ENCODE measurements at regions not wholly inside any gene's neighbourhood (a gene's known extent, or its start where the extent isn't known, plus 50 kb on each side); places are given as distances from the start of the nearest gene placed in this dataset.

- no peak for TF ChIP-seq KAT7 (CRISPR knock-in tag; IDR thresholded peaks at IDR 0.05; ENCODE audit: borderline replicate concordance)
- TF ChIP-seq E2F4 (CRISPR knock-in tag; IDR thresholded peaks at IDR 0.05; ENCODE audit: borderline replicate concordance, low read depth): no peak
- no peak for TF ChIP-seq CTCF (IDR thresholded peaks at IDR 0.05)
- no peak for TF ChIP-seq NFYB (CRISPR knock-in tag; conservative IDR thresholded peaks at IDR 0.05; ENCODE audit: low read depth)
- no peak for TF ChIP-seq ESRRA (CRISPR knock-in tag; IDR thresholded peaks at IDR 0.05; ENCODE audit: borderline replicate concordance)
- no peak for TF ChIP-seq JUN (CRISPR knock-in tag; IDR thresholded peaks at IDR 0.05)
Measured at GRCh38 chr18:44517136-44517535, 163.6 kb upstream of the SETBP1 start.
